Right atrium auricular region (tissue), 2 donors: ENCODE measurements at regions not wholly inside any gene's neighbourhood (a gene's known extent, or its start where the extent isn't known, plus 50 kb on each side); places are given as distances from the start of the nearest gene placed in this dataset.

Experiments
- DNase-seq: peaks from one replicate; pipeline ENCODE4 v3.0.0-alpha.2; 2019; ENCODE audit warnings: low spot score
- H3K27ac ChIP-seq, 2 donors: fragments of 200-600 bp; sonication (generic); 1 replicate in 1 of 2; 2 replicates in 1 of 2; pipeline ENCODE4 v1.5.1; 2016 to 2019
- H3K27me3 ChIP-seq, 2 donors: fragments of 200-600 bp; sonication (generic); one replicate each; pipeline versions ENCODE4 v1.5.1 to v1.6.0; 2017 to 2019
- H3K36me3 ChIP-seq: fragments of 200-600 bp; sonication (generic); one replicate; pipeline ENCODE4 v1.5.1; 2016
- H3K4me1 ChIP-seq, 2 donors: fragments of 200-600 bp; sonication (generic); one replicate each; pipeline versions ENCODE4 v1.5.1 to v1.6.0; 2017 to 2019
- H3K4me3 ChIP-seq, 2 donors: fragments of 200-600 bp; sonication (generic); 1 replicate in 1 of 2; 2 replicates in 1 of 2; pipeline ENCODE4 v1.5.1; 2017 to 2019; ENCODE audit warnings: mild to moderate bottlenecking in 1 of 2, moderate library complexity in 1 of 2
- H3K9me3 ChIP-seq, 2 donors: fragments of 200-600 bp; sonication (generic); one replicate each; pipeline ENCODE4 v1.5.1; 2019
- CTCF ChIP-seq, 2 donors: fragments of 200-600 bp; sonication (generic); IDR thresholded peaks; one replicate each; pipeline ENCODE4 v1.5.1; 2019; ENCODE audit warnings: antibody characterized with exemption in 2 of 2

DNA sequence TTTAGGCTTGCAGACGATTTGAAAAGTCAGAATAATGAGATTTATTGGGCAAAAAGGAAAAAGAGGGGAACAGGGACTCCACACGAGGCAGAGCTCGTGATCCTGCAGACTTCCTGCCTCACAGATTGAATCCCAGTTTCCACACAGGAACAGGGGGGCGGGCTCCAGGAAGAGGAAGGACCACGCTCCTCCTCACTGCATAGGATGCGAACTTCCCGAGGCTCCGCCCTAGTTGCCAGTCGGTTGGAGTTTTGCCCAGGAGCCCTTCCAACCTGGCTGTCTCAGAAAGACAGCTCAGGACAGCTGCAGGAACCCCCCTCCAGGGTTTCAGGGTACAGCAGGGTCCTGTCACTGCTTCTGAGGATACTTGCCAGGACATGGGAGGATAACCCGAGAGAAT lies 488.3 kb upstream of the ADARB2 start:
- Histone ChIP-seq H3K36me3 (no peaks in the 10 kb centered on the region), H3K9me3 (no peaks in the 10 kb centered on the region), H3K4me3 (no peak overlapping the region), H3K27me3 (no peaks in the 10 kb centered on the region), H3K4me1 (no peaks in the 10 kb centered on the region), H3K27ac (no peak overlapping the region)
- DNase-seq: no peak
- TF ChIP-seq CTCF (IDR thresholded peaks at IDR 0.05): no peak

GRCh38 chr10:2223548-2224320 lies 486.4 kb upstream of the ADARB2 start:
- Histone ChIP-seq H3K27me3 (no peaks in the 10 kb centered on the region), H3K9me3 (no peaks in the 10 kb centered on the region), H3K4me3 (no peak overlapping the region), H3K27ac (no peak overlapping the region), H3K36me3 (no peaks in the 10 kb centered on the region), H3K4me1 (no peaks in the 10 kb centered on the region)
- no peak for TF ChIP-seq CTCF (IDR thresholded peaks at IDR 0.05)
- no peak for DNase-seq

- Histone ChIP-seq H3K27me3 (no peaks in the 10 kb centered on the region), H3K27ac (no peak overlapping the region), H3K36me3 (no peaks in the 10 kb centered on the region), H3K4me3 (no peak overlapping the region), H3K4me1 (no peaks in the 10 kb centered on the region), H3K9me3 (no peaks in the 10 kb centered on the region)
- TF ChIP-seq CTCF (IDR thresholded peaks at IDR 0.05): no peak
- no peak for DNase-seq
Observed at GRCh38 chr10:2222631-2223030, 485.3 kb upstream of the ADARB2 start.

- no peak for TF ChIP-seq CTCF (IDR thresholded peaks at IDR 0.05)
- Histone ChIP-seq H3K27ac (no peak overlapping the region), H3K4me3 (no peak overlapping the region), H3K27me3 (no peaks in the 10 kb centered on the region), H3K4me1 (no peaks in the 10 kb centered on the region), H3K9me3 (no peaks in the 10 kb centered on the region), H3K36me3 (no peaks in the 10 kb centered on the region)
- no peak for DNase-seq
Observed at GRCh38 chr10:2214805-2215204, 477.5 kb upstream of the ADARB2 start.

GRCh38 chr10:2214092-2214491 lies 476.8 kb upstream of the ADARB2 start:
- Histone ChIP-seq H3K9me3 (no peaks in the 10 kb centered on the region), H3K4me3 (no peak overlapping the region), H3K4me1 (no peaks in the 10 kb centered on the region), H3K36me3 (no peaks in the 10 kb centered on the region), H3K27ac (no peak overlapping the region), H3K27me3 (no peaks in the 10 kb centered on the region)
- TF ChIP-seq CTCF (IDR thresholded peaks at IDR 0.05): no peak
- DNase-seq: no peak
